Naive thymus-derived CD4-positive, alpha-beta T cell (primary cell): ENCODE measurements at regions not wholly inside any gene's neighbourhood (a gene's known extent, or its start where the extent isn't known, plus 50 kb on each side); places are given as distances from the start of the nearest gene placed in this dataset.

Source experiments
- ATAC-seq: fragments of 150-1000 bp; cut with Tn5 transposase; 2 replicates; pipeline ENCODE4 v1.10.0; 2021; ENCODE audit warnings: mild to moderate bottlenecking, moderate library complexity
- CTCF ChIA-PET: fragments of 350-600 bp; sonication (Branson Sonifier 250); formaldehyde crosslinking; loops from one replicate; lab custom pipeline; 2021; ENCODE audit warnings: antibody characterized with exemption; lab: Charles Lee
- POLR2A ChIA-PET: fragments of 350-600 bp; sonication (Branson Sonifier 250); formaldehyde crosslinking; loops from one replicate; lab custom pipeline; 2021; ENCODE audit warnings: antibody characterized with exemption, inconsistent platforms; lab: Charles Lee
- DNase-seq, 9 donors: peaks; one replicate each; pipeline versions ENCODE4 v3.0.0 to v3.0.0-alpha.2; 2020 to 2022; ENCODE audit warnings: mixed read lengths in 1 of 9
- H3K27ac ChIP-seq: one replicate; pipeline ENCODE4 v1.7.0; 2013; ENCODE audit warnings: mild to moderate bottlenecking, low read depth, low read length, moderate library complexity
- H3K27me3 ChIP-seq, 2 donors: one replicate each; pipeline ENCODE4 v1.7.0; 2013; ENCODE audit warnings: low read length in 2 of 2, mild to moderate bottlenecking in 2 of 2, moderate library complexity in 2 of 2; ENCODE audit not compliant: control insufficient read depth in 2 of 2, insufficient read depth in 2 of 2
- H3K36me3 ChIP-seq, 3 experiments: 1 replicate in 2 of 3; 2 replicates in 1 of 3; pipeline ENCODE4 v1.7.0; 2013; ENCODE audit warnings: low read length in 3 of 3, mild to moderate bottlenecking in 3 of 3, moderate library complexity in 1 of 3; ENCODE audit not compliant: insufficient read depth in 3 of 3, control insufficient read depth in 2 of 3
- H3K4me1 ChIP-seq, 2 donors: one replicate each; pipeline ENCODE4 v1.7.0; 2013; ENCODE audit warnings: low read length in 2 of 2, mild to moderate bottlenecking in 2 of 2, moderate library complexity in 1 of 2; ENCODE audit not compliant: control insufficient read depth in 2 of 2, insufficient read depth in 2 of 2
- H3K4me3 ChIP-seq: 2 replicates; pipeline ENCODE4 v1.7.0; 2013; ENCODE audit warnings: mild to moderate bottlenecking, low read length
- H3K9me3 ChIP-seq, 3 experiments: 1 replicate in 2 of 3; 2 replicates in 1 of 3; pipeline ENCODE4 v1.7.0; 2013; ENCODE audit warnings: low read length in 3 of 3; ENCODE audit not compliant: control insufficient read depth in 2 of 3
- H3K27ac Mint-ChIP-seq, 9 donors: one replicate each; pipeline ENCODE4 v1.8.0; 2020 to 2022; ENCODE audit warnings: mixed read lengths in 9 of 9, mild to moderate bottlenecking in 8 of 9, moderate library complexity in 5 of 9, inconsistent platforms in 2 of 9
- H3K27me3 Mint-ChIP-seq, 5 donors: one replicate each; pipeline ENCODE4 v1.8.0; 2021 to 2022; ENCODE audit warnings: mixed read lengths in 5 of 5, mild to moderate bottlenecking in 1 of 5
- H3K36me3 Mint-ChIP-seq, 5 donors: one replicate each; pipeline ENCODE4 v1.8.0; 2020 to 2022; ENCODE audit warnings: mixed read lengths in 5 of 5, mild to moderate bottlenecking in 3 of 5, inconsistent platforms in 1 of 5
- H3K4me1 Mint-ChIP-seq, 7 donors: one replicate each; pipeline ENCODE4 v1.8.0; 2020 to 2022; ENCODE audit warnings: mixed read lengths in 7 of 7, mild to moderate bottlenecking in 3 of 7, inconsistent platforms in 1 of 7
- H3K4me3 Mint-ChIP-seq, 10 donors: one replicate each; pipeline ENCODE4 v1.8.0; 2020 to 2022; ENCODE audit warnings: mild to moderate bottlenecking in 10 of 10, mixed read lengths in 10 of 10, moderate library complexity in 6 of 10, inconsistent platforms in 2 of 10
- H3K9me3 Mint-ChIP-seq, 11 donors: one replicate each; pipeline ENCODE4 v1.8.0; 2020 to 2022; ENCODE audit warnings: mixed read lengths in 11 of 11, mild to moderate bottlenecking in 4 of 11, inconsistent platforms in 1 of 11, moderate library complexity in 1 of 11
- intact Hi-C, 2 donors: fragments of 100-400 bp; cut with micrococcal nuclease; formaldehyde crosslinking; loops; one replicate each; pipeline ENCODE4 v1.15.1; 2023

DNA sequence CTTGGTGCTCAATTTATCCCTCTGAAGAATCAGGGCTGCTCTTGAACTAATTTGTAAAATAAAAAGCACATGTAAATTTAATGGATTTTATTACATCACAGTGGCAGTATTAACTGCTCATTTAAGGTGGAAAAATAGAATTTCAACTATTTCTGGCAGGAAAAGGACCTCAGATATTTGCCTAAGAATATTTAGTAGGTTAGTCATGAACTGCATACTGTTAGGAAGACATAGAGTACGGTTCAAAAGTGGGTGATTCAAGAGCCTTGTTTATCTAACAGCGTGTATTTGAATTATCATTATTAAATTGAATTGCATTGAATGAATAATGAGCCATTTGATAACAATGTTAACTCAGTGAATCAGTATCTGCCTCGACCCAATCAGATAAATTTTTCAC is 248.8 kb upstream of the PBX1 start:
- H3K36me3 ChIP-seq: no peaks in the 10 kb centered on the region

DNA sequence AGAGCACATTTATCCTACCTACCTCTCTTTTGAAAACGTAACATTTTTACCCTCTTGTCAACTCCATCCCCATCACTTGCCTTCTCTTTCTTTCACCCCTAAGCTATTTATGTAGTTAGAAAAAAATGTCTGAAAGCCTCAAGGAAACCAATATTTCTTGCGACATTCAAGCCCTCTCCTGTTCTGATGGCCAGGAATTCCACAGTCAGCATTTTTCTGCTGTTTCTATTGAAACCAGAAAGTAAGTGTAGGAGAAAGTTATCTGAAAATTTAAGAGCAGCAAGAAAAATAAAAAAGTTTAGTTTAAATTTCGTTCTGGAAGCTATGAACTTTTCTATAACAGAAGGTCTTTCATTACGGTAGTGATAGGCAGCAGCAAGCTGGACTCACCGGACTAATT is 247.6 kb upstream of the PBX1 start:
- Mint-ChIP-seq H3K36me3 (no peaks in the 10 kb centered on the region), H3K9me3 (peaks cover 0 to 9% (median 3%) of the 10 kb centered on the region in 11 donors), H3K4me3 (no peak overlapping the region), H3K27ac (no peak overlapping the region), H3K4me1 (no peaks in the 10 kb centered on the region), H3K27me3 (peaks cover 0 to 4% (median 0%) of the 10 kb centered on the region in 5 donors)
- no peak for ATAC-seq
- intact Hi-C loops: no loop called here
- ChIA-PET POLR2A (no interaction called here), CTCF (no interaction called here)
- H3K4me1 ChIP-seq: no peaks in the 10 kb centered on the region
- H3K36me3 ChIP-seq: no peaks in the 10 kb centered on the region
- no peak overlapping the region for H3K27ac ChIP-seq
- no peak overlapping the region for H3K4me3 ChIP-seq
- no peak for DNase-seq
- no peaks in the 10 kb centered on the region for H3K27me3 ChIP-seq
- no peaks in the 10 kb centered on the region for H3K9me3 ChIP-seq

More for the DNA sequence above, 248.8 kb upstream of the PBX1 start:
- Histone ChIP-seq H3K27ac (no peak overlapping the region), H3K4me3 (no peak overlapping the region), H3K4me1 (no peaks in the 10 kb centered on the region), H3K27me3 (no peaks in the 10 kb centered on the region), H3K9me3 (no peaks in the 10 kb centered on the region)
- H3K4me3 Mint-ChIP-seq: no peak overlapping the region
- intact Hi-C loops: no loop called here
- ChIA-PET POLR2A (no interaction called here), CTCF (no interaction called here)
- no peak overlapping the region for H3K27ac Mint-ChIP-seq
- H3K36me3 Mint-ChIP-seq: no peaks in the 10 kb centered on the region
- H3K9me3 Mint-ChIP-seq: peaks cover 0 to 11% (median 6%) of the 10 kb centered on the region in 11 donors
- H3K4me1 Mint-ChIP-seq: no peaks in the 10 kb centered on the region
- DNase-seq: no peak
- ATAC-seq: no peak
- peaks cover 0 to 1% (median 0%) of the 10 kb centered on the region in 5 donors for H3K27me3 Mint-ChIP-seq

DNA sequence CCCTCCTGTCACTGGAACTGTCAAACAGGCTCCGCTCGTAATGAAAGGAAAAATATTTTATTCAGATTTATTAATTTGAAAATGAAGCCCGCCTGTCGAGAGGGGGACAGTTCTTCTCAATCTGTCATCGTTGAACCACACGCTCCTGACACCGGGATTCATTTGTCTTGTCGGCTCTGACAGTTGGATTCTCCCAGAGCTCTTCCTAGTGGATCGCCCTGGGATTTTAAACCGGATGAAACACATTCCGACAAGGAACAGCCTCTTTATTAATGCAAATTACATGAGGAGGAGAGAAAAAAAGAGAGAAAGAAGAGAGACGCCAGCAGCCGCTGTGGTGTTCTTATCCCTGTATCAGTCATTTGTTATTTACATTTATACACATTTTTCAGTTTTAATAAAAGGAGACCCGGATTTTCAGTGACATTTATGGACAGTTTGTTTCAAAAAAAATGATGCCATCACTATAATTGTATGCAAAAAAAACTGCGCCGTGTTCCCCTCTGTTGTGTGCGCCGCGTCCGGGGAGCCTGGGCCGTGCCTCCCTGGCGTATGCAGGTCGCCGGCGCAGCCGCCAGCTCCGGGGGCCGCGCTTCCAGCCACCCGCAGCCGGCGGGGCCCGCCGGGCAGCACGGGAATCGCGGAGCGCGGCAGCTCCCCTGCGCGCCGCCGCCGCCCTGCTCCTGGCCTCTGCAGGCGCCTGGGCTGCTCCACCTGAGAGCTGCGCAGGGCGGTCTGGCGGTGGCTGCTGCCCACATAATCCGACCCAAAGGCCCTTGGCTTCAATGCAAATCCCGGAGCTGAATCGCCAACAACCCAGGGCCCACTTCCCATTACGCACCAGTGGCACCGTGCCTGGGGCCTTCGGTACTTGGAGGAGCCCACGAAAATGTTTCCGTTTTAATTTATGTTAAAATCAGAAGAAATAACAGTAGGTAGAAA is 237.9 kb upstream of the PBX1 start:
- H3K4me1 ChIP-seq: no peaks in the 10 kb centered on the region
- no peaks in the 10 kb centered on the region for H3K27me3 ChIP-seq
- ATAC-seq (no peak), DNase-seq (no peak)
- POLR2A ChIA-PET: no interaction called here
- intact Hi-C loops: no loop called here
- H3K9me3 ChIP-seq: no peaks in the 10 kb centered on the region
- no peak overlapping the region for H3K4me3 ChIP-seq
- no peaks in the 10 kb centered on the region for H3K36me3 ChIP-seq
- Mint-ChIP-seq H3K27me3 (peaks cover 9 to 19% (median 15%) of the 10 kb centered on the region in 5 donors), H3K9me3 (peaks cover 0 to 10% (median 4%) of the 10 kb centered on the region in 11 donors), H3K4me1 (no peaks in the 10 kb centered on the region), H3K4me3 (no peak overlapping the region), H3K27ac (no peak overlapping the region), H3K36me3 (no peaks in the 10 kb centered on the region)
- no peak overlapping the region for H3K27ac ChIP-seq
- CTCF ChIA-PET: no interaction called here

DNA sequence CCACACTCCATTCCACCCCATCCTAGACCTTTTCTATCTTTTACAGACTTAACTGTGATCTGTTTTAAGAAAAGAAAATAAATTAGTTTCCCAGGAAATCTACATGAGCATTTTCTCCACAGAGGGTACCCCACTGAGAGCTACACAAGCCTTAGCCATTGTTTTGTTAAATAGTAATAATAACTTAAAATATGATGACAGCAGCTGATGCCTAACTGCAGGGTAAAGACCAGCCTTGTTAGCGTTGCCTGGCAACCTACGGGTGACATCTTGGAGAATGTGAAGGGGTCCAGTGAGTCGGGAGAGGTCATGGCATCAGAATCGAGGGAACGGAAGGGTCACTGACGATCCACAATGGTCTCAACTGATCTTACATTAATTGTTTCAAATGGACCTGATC is 233.2 kb upstream of the PBX1 start:
- Histone ChIP-seq H3K36me3 (no peaks in the 10 kb centered on the region), H3K4me1 (no peaks in the 10 kb centered on the region), H3K27me3 (no peaks in the 10 kb centered on the region), H3K4me3 (no peak overlapping the region), H3K27ac (no peak overlapping the region), H3K9me3 (no peaks in the 10 kb centered on the region)
- ATAC-seq: no peak
- H3K27ac Mint-ChIP-seq: no peak overlapping the region
- H3K4me3 Mint-ChIP-seq: no peak overlapping the region
- intact Hi-C loops: no loop called here
- H3K9me3 Mint-ChIP-seq: peaks cover 3 to 22% (median 11%) of the 10 kb centered on the region in 11 donors
- CTCF ChIA-PET: no interaction called here
- no peaks in the 10 kb centered on the region for H3K36me3 Mint-ChIP-seq
- no peak for DNase-seq
- H3K4me1 Mint-ChIP-seq: no peaks in the 10 kb centered on the region
- POLR2A ChIA-PET: no interaction called here
- peaks cover 2 to 11% (median 3%) of the 10 kb centered on the region in 5 donors for H3K27me3 Mint-ChIP-seq

DNA sequence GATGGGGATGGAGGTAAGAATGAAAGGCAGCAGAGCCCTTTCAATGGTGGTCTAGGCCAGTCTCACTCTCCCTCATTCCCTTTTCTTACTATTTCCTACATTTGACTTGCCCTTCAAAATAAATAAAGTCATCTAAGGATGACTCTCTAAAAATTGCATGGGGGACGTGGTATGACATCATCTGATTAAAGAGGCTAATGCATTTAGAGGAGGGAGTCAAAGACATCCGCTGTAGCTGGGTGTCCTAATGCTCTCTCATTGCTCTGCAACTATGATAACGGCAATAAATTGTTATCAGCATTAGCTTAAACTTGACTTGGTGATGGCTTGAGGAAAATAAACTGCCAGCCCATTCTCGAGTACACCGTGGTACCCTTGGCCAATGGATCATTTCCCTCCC is 225.6 kb upstream of the PBX1 start:
- Mint-ChIP-seq H3K27ac (no peak overlapping the region), H3K9me3 (peaks cover 2 to 13% (median 6%) of the 10 kb centered on the region in 11 donors), H3K36me3 (no peaks in the 10 kb centered on the region), H3K27me3 (no peaks in the 10 kb centered on the region), H3K4me1 (no peaks in the 10 kb centered on the region), H3K4me3 (no peak overlapping the region)
- Histone ChIP-seq H3K27me3 (no peaks in the 10 kb centered on the region), H3K9me3 (no peaks in the 10 kb centered on the region), H3K36me3 (no peaks in the 10 kb centered on the region), H3K4me1 (no peaks in the 10 kb centered on the region), H3K27ac (no peak overlapping the region), H3K4me3 (no peak overlapping the region)
- ChIA-PET CTCF (no interaction called here), POLR2A (no interaction called here)
- DNase-seq (no peak), ATAC-seq (no peak)
- intact Hi-C loops: no loop called here

DNA sequence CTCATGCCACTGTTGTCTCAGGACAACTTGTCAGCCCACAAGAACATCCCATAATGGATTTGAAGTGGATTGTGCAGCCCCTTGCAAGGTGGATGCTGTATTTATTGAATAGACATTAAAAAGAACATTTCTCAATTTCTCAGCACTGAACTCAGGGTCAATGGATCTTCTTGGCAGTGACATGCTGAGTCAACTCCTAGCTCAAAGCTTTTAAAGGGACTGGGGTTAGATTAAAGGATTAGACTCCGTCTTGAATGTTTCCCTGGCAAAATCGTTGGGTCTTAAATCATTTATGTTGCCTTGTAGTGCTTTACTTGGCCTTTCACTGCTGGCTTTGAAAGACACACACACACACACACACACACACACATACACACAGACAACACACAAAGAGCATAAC is 221.6 kb upstream of the PBX1 start:
- no peak overlapping the region for H3K4me3 ChIP-seq
- no peaks in the 10 kb centered on the region for H3K36me3 ChIP-seq
- DNase-seq: no peak
- no peak for ATAC-seq
- POLR2A ChIA-PET: no interaction called here
- Mint-ChIP-seq H3K4me1 (no peaks in the 10 kb centered on the region), H3K27me3 (no peaks in the 10 kb centered on the region), H3K9me3 (peaks cover 7 to 17% (median 14%) of the 10 kb centered on the region in 11 donors), H3K36me3 (no peaks in the 10 kb centered on the region), H3K27ac (no peak overlapping the region), H3K4me3 (no peak overlapping the region)
- peaks cover 0 to 10% (median 0%) of the 10 kb centered on the region in 3 experiments for H3K9me3 ChIP-seq
- no peaks in the 10 kb centered on the region for H3K27me3 ChIP-seq
- intact Hi-C loops: no loop called here
- CTCF ChIA-PET: no interaction called here
- no peak overlapping the region for H3K27ac ChIP-seq
- H3K4me1 ChIP-seq: no peaks in the 10 kb centered on the region

DNA sequence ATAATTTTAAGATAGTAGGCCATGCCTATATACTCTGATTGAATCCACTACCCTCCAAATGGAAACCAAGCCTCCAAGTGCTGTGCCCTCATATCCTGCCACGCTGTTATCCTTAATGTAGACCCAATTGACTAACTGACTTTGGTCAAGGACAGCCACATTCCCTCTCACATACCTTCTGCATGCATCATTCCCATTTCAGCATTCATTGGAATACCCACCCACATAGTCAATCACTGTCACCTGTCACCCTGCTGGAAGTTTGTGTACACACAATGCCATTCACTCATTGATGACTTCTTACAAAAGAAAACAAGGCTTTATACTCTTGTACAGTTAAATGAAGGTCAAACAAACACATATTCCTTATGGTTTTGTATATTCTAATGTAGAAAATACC is 221.1 kb upstream of the PBX1 start:
- H3K4me3 Mint-ChIP-seq: no peak overlapping the region
- Histone ChIP-seq H3K9me3 (peaks cover 0 to 10% (median 0%) of the 10 kb centered on the region in 3 experiments), H3K27ac (no peak overlapping the region), H3K27me3 (no peaks in the 10 kb centered on the region), H3K36me3 (no peaks in the 10 kb centered on the region), H3K4me3 (no peak overlapping the region), H3K4me1 (no peaks in the 10 kb centered on the region)
- POLR2A ChIA-PET: no interaction called here
- DNase-seq (no peak), ATAC-seq (no peak)
- intact Hi-C loops: no loop called here
- peaks cover 7 to 17% (median 16%) of the 10 kb centered on the region in 11 donors for H3K9me3 Mint-ChIP-seq
- no peaks in the 10 kb centered on the region for H3K4me1 Mint-ChIP-seq
- H3K36me3 Mint-ChIP-seq: no peaks in the 10 kb centered on the region
- H3K27me3 Mint-ChIP-seq: no peaks in the 10 kb centered on the region
- no peak overlapping the region for H3K27ac Mint-ChIP-seq
- CTCF ChIA-PET: no interaction called here
